NB4 (cell line): ENCODE measurements at regions not wholly inside any gene's neighbourhood (a gene's known extent, or its start where the extent isn't known, plus 50 kb on each side); places are given as distances from the start of the nearest gene placed in this dataset.

Experiments used
- CTCF ChIP-seq: IDR thresholded peaks from one replicate; pipeline ENCODE4 v1.5.1; 2012; ENCODE audit warnings: low read depth, low read length
- POLR2A ChIP-seq: IDR thresholded peaks from 2 replicates; pipeline ENCODE4 v1.6.1; 2011; ENCODE audit warnings: mild to moderate bottlenecking; ENCODE audit not compliant: insufficient read length; ENCODE audit errors: extremely low read depth

- no peak for TF ChIP-seq POLR2A
- TF ChIP-seq CTCF, result no peak
Observed at GRCh38 chr9:12318732-12319685, 374.2 kb upstream of the TYRP1 start.
